HepG2 (cell line): ENCODE measurements at regions not wholly inside any gene's neighbourhood (a gene's known extent, or its start where the extent isn't known, plus 50 kb on each side); places are given as distances from the start of the nearest gene placed in this dataset.

Source experiments
- ATAC-seq: fragments of 200-7000 bp; cut with Tn5 transposase; 3 replicates; pipeline ENCODE4 v1.9.1; 2020; ENCODE audit warnings: mild to moderate bottlenecking, moderate library complexity
- BruUV-seq: library from RNA; stranded (reverse); fragments of 400-500 nt; replicated peaks from 2 replicates; lab custom pipeline; 2021; lab: Mats Ljungman, UMichigan
- CTCF ChIA-PET: fragments of 300-600 bp; formaldehyde crosslinking; extraction: SDS; loops from one replicate; lab custom pipeline; 2021; ENCODE audit warnings: low total read pairs, inconsistent platforms, low intra/inter-chr PET ratio; lab: Yijun Ruan, JAX
- POLR2A ChIA-PET: fragments of 350-600 bp; sonication (Branson Sonifier 250); formaldehyde crosslinking; loops from one replicate; lab custom pipeline; 2020; ENCODE audit warnings: antibody characterized with exemption, inconsistent platforms; lab: Yijun Ruan, JAX
- DNase-seq: peaks from one replicate; pipeline ENCODE4 v3.0.0-alpha.2; 2015; ENCODE audit warnings: low spot score
- FAIRE-seq: peaks from 3 replicates; lab custom pipeline; 2011; peaks lifted over from hg19 to GRCh38; lab: Jason Lieb, UNC
- H2AFZ ChIP-seq: one replicate; pipeline ENCODE4 v1.6.1; 2011; ENCODE audit warnings: low read length, inconsistent platforms
- H3K27ac ChIP-seq: fragments of 300-600 bp; 3 replicates; pipeline ENCODE4 v1.8.0; 2011; ENCODE audit warnings: mixed run types, mild to moderate bottlenecking, mixed read lengths, low read length, inconsistent platforms; ENCODE audit not compliant: insufficient read depth; ENCODE audit errors: extremely low read length
- H3K27me3 ChIP-seq, 2 experiments: fragments of 200-600 bp in 1 of 2; 2 replicates in 1 of 2; 3 replicates in 1 of 2; pipeline versions ENCODE4 v1.6.0 to v1.8.0; 2011; ENCODE audit warnings: low read length in 2 of 2, mild to moderate bottlenecking in 2 of 2, moderate library complexity in 2 of 2, inconsistent platforms in 1 of 2; ENCODE audit not compliant: insufficient read depth in 2 of 2, control insufficient read depth in 1 of 2
- H3K36me3 ChIP-seq, 2 experiments: fragments of 200-600 bp in 1 of 2; replicated peaks in 1 of 2; 2 replicates in 1 of 2; 3 replicates in 1 of 2; pipeline versions ENCODE4 v1.5.1 to v1.8.0; 2011; ENCODE audit warnings: low read length in 2 of 2, inconsistent platforms in 1 of 2; ENCODE audit not compliant: insufficient read depth in 2 of 2, control insufficient read depth in 1 of 2
- H3K4me1 ChIP-seq: 2 replicates; pipeline ENCODE4 v1.5.1; 2012; ENCODE audit warnings: low read length, inconsistent platforms; ENCODE audit not compliant: insufficient read depth
- H3K4me2 ChIP-seq: 2 replicates; pipeline ENCODE4 v1.6.0; 2011; ENCODE audit warnings: low read depth, low read length, inconsistent platforms
- H3K4me3 ChIP-seq, 3 experiments: fragments of 200-600 bp in 1 of 3; sonication (generic), shearing (Covaris generic) in 1 of 3; replicated peaks in 1 of 3; 2 replicates each; pipeline ENCODE4 v1.5.1; 2011 to 2016; ENCODE audit warnings: low read length in 3 of 3, inconsistent platforms in 2 of 3, low read depth in 2 of 3, mild to moderate bottlenecking in 2 of 3, control low read depth in 1 of 3, mixed read lengths in 1 of 3; ENCODE audit not compliant: insufficient read depth in 1 of 3
- H3K79me2 ChIP-seq: one replicate; pipeline ENCODE4 v1.6.1; 2011; ENCODE audit warnings: low read length, inconsistent platforms; ENCODE audit not compliant: insufficient read depth
- H3K9ac ChIP-seq: 2 replicates; pipeline ENCODE4 v1.6.0; 2011; ENCODE audit warnings: mild to moderate bottlenecking, low read depth, low read length, inconsistent platforms; ENCODE audit not compliant: insufficient read depth
- H3K9me3 ChIP-seq: 2 replicates; pipeline ENCODE4 v1.5.1; 2012; ENCODE audit warnings: mild to moderate bottlenecking, low read length
- H4K20me1 ChIP-seq: 2 replicates; pipeline ENCODE4 v1.6.0; 2011; ENCODE audit warnings: inconsistent platforms, mild to moderate bottlenecking, low read length, moderate library complexity; ENCODE audit not compliant: insufficient read depth
- AKNA ChIP-seq: sonication (generic); formaldehyde crosslinking; IDR thresholded peaks from 2 replicates; pipeline ENCODE4 v1.4.0; 2020; ENCODE audit warnings: missing genetic modification reagents, borderline replicate concordance
- ASH2L ChIP-seq: fragments of 300-600, 200-600 bp; sonication (generic); IDR thresholded peaks from 2 replicates; pipeline ENCODE4 v1.7.0; 2017; ENCODE audit warnings: low read depth, mild to moderate bottlenecking, moderate library complexity, mixed read lengths, low read length; ENCODE audit not compliant: insufficient read length
- CEBPB ChIP-seq: IDR thresholded peaks from 2 replicates; pipeline ENCODE4 v1.6.1; 2011; ENCODE audit warnings: low read depth, low read length, improper control_type of control experiment, borderline replicate concordance
- KDM5B ChIP-seq: sonication (generic); formaldehyde crosslinking; IDR thresholded peaks from 2 replicates; pipeline ENCODE4 v1.4.0; 2020; ENCODE audit warnings: missing genetic modification reagents, mild to moderate bottlenecking, borderline replicate concordance
- MAFF ChIP-seq: IDR thresholded peaks from 2 replicates; pipeline ENCODE4 v1.6.1; 2011; ENCODE audit warnings: low read depth, low read length, improper control_type of control experiment
- MATR3 ChIP-seq: sonication (generic); formaldehyde crosslinking; IDR thresholded peaks from 2 replicates; pipeline ENCODE4 v1.4.0; 2020; ENCODE audit warnings: missing genetic modification reagents
- MEIS1 ChIP-seq: sonication (generic); formaldehyde crosslinking; IDR thresholded peaks from 2 replicates; pipeline ENCODE4 v1.9.0; 2021; ENCODE audit warnings: mild to moderate bottlenecking, missing genetic modification reagents, moderate library complexity, borderline replicate concordance
- PLRG1 ChIP-seq: fragments of 450-650 bp; conservative IDR thresholded peaks from 2 replicates; pipeline ENCODE4 v1.6.1; 2016
- TEAD3 ChIP-seq: optimal IDR thresholded peaks from 2 replicates; pipeline ENCODE3; 2016; ENCODE audit warnings: borderline replicate concordance
- TFDP2 ChIP-seq: sonication (generic); formaldehyde crosslinking; IDR thresholded peaks from 2 replicates; pipeline ENCODE4 v1.4.0; 2020; ENCODE audit warnings: missing genetic modification reagents
- XBP1 ChIP-seq: sonication (generic); formaldehyde crosslinking; IDR thresholded peaks from 2 replicates; pipeline ENCODE4 v1.5.0; 2020; ENCODE audit warnings: missing genetic modification reagents
- ZNF280B ChIP-seq: sonication (generic); formaldehyde crosslinking; IDR thresholded peaks from 2 replicates; pipeline ENCODE4 v1.5.0; 2020; ENCODE audit warnings: missing genetic modification reagents, mild to moderate bottlenecking, borderline replicate concordance
- ZNF33B ChIP-seq: sonication (generic); formaldehyde crosslinking; IDR thresholded peaks from 2 replicates; pipeline ENCODE4 v1.5.1; 2020; ENCODE audit warnings: mild to moderate bottlenecking, missing genetic modification reagents
- ZNF367 ChIP-seq: sonication (generic); formaldehyde crosslinking; IDR thresholded peaks from 2 replicates; pipeline ENCODE4 v1.4.0; 2020; ENCODE audit warnings: missing genetic modification reagents, borderline replicate concordance
- ZSCAN21 ChIP-seq: sonication (generic); formaldehyde crosslinking; IDR thresholded peaks from 2 replicates; pipeline ENCODE4 v1.8.0; 2022; ENCODE audit warnings: mild to moderate bottlenecking, missing genetic modification reagents, moderate library complexity, borderline replicate concordance
- WGBS: methylation state at CpG from one replicate; pipeline ENCODE4 v1.1.6; 2017; ENCODE audit warnings: low lambda C conversion rate; 5-methylcytosine and 5-hydroxymethylcytosine counted together
- in situ Hi-C: cut with HindIII; loops from 2 replicates; pipeline ENCODE4 v1.10.0; 2017; ENCODE audit warnings: low pct_unique_long_range_greater_than_20kb; ENCODE audit not compliant: extremely low pct_ligation_motif_present
- intact Hi-C: fragments of 100-400 bp; cut with micrococcal nuclease; formaldehyde crosslinking; loops from one replicate; pipeline ENCODE4 v1.10.0; 2022; ENCODE audit not compliant: unreplicated experiment

GRCh38 chr4:82126512-82127040 is 247.2 kb downstream of the HNRNPD start (continued):
- no peak for TF ChIP-seq ASH2L
- TF ChIP-seq MEIS1 (CRISPR knock-in tag), result no peak
- TF ChIP-seq KDM5B, result no peak

- WGBS, result 12% methylated on average over 6 of the region's 6 CpGs
- FAIRE-seq (no peak), DNase-seq (no peak), ATAC-seq (no peak)
- Histone ChIP-seq H2AFZ (no peak overlapping the region), H3K79me2 (no peaks in the 10 kb centered on the region), H3K9me3 (no peaks in the 10 kb centered on the region), H3K27ac (no peak overlapping the region), H3K4me2 (peak overlapping the region; percentile 12; the same call in 1 of the 2 replicates), H4K20me1 (no peaks in the 10 kb centered on the region), H3K4me1 (peaks cover 7% of the 10 kb centered on the region; the same call in 1 of the 2 replicates), H3K36me3 (no peaks in the 10 kb centered on the region), H3K4me3 (no peak overlapping the region), H3K27me3 (no peaks in the 10 kb centered on the region; a peak in 1 of 5 replicates), H3K9ac (no peak overlapping the region)
- in situ Hi-C loops, result no loop called here
- no TSS peak for BruUV-seq
- intact Hi-C loops, result no loop called here
- POLR2A ChIA-PET, result no interaction called here
- CTCF ChIA-PET, result no interaction called here
- TF ChIP-seq MAFF (peak; percentile 14; the same call in 1 of the 2 replicates), TFDP2 (no peak), XBP1 (no peak), PLRG1 (no peak), TEAD3 (CRISPR knock-in tag) (no peak), AKNA (no peak), CEBPB (peak; percentile 63), MATR3 (CRISPR knock-in tag) (no peak), ZNF367 (CRISPR knock-in tag) (no peak), ZNF33B (CRISPR knock-in tag) (no peak), ZNF280B (no peak), ZSCAN21 (CRISPR knock-in tag) (no peak)
Observed at GRCh38 chr4:82125787-82126297, 247.9 kb downstream of the HNRNPD start.
